Tibial nerve (tissue), 4 donors: ENCODE measurements at regions not wholly inside any gene's neighbourhood (a gene's known extent, or its start where the extent isn't known, plus 50 kb on each side); places are given as distances from the start of the nearest gene placed in this dataset.

Experiments
- DNase-seq, 2 donors: peaks; one replicate each; pipeline ENCODE4 v3.0.0-alpha.2; 2019; ENCODE audit warnings: low spot score in 2 of 2
- H3K27ac ChIP-seq, 4 donors: fragments of 200-600 bp; sonication (generic) in 3 of 4; one replicate each; pipeline ENCODE4 v1.5.1; 2017 to 2019; ENCODE audit warnings: mild to moderate bottlenecking in 1 of 4
- H3K27me3 ChIP-seq, 2 donors: fragments of 200-600 bp; sonication (generic) in 1 of 2; one replicate each; pipeline versions ENCODE4 v1.5.1 to v1.6.0; 2017 to 2019
- H3K36me3 ChIP-seq, 3 donors: fragments of 200-600 bp; sonication (generic); one replicate each; pipeline ENCODE4 v1.5.1; 2018 to 2019
- H3K4me1 ChIP-seq, 4 donors: fragments of 200-600 bp; sonication (generic) in 3 of 4; one replicate each; pipeline ENCODE4 v1.5.1; 2017 to 2019
- H3K4me3 ChIP-seq, 4 donors: fragments of 200-600 bp; sonication (generic) in 3 of 4; one replicate each; pipeline ENCODE4 v1.5.1; 2017 to 2019; ENCODE audit warnings: mild to moderate bottlenecking in 1 of 4, moderate library complexity in 1 of 4
- H3K9me3 ChIP-seq, 4 donors: fragments of 200-600 bp; sonication (generic) in 3 of 4; one replicate each; pipeline ENCODE4 v1.5.1; 2017 to 2019
- EP300 ChIP-seq, 2 donors: sonication (generic); formaldehyde crosslinking; IDR thresholded peaks; one replicate each; pipeline ENCODE4 v1.6.1; 2017; ENCODE audit warnings: antibody characterized with exemption in 2 of 2, mild to moderate bottlenecking in 1 of 2
- POLR2A ChIP-seq, 2 donors: fragments of 450-650 bp; IDR thresholded peaks; one replicate each; pipeline ENCODE4 v1.6.1; 2017; ENCODE audit warnings: antibody characterized with exemption in 2 of 2, mild to moderate bottlenecking in 2 of 2, moderate library complexity in 2 of 2
- WGBS, 2 donors: methylation state at CpG; one replicate each; pipeline ENCODE4 v1.1.5; 2018; 5-methylcytosine and 5-hydroxymethylcytosine counted together
- TF ChIP-seq, protein P1 (sequence below), 5 experiments: fragments of 200-600 bp in 3 of 5; fragments of 450-650 bp in 2 of 5; sonication (generic) in 3 of 5; IDR thresholded peaks; one replicate each; pipeline ENCODE4 v1.5.1; 2016 to 2019; ENCODE audit warnings: antibody characterized with exemption in 5 of 5, mild to moderate bottlenecking in 3 of 5, moderate library complexity in 2 of 5

GRCh38 chr5:167482555-167482954 lies 808.9 kb upstream of the WWC1 start:
- Histone ChIP-seq H3K9me3 (no peaks in the 10 kb centered on the region), H3K4me3 (no peak overlapping the region), H3K27ac (no peak overlapping the region), H3K4me1 (no peaks in the 10 kb centered on the region), H3K36me3 (no peaks in the 10 kb centered on the region), H3K27me3 (no peaks in the 10 kb centered on the region)
- 51 to 56% methylated on average over 2 of the region's 2 CpGs for WGBS, 2 donors
- DNase-seq = no peak
- TF ChIP-seq, protein P1, sequence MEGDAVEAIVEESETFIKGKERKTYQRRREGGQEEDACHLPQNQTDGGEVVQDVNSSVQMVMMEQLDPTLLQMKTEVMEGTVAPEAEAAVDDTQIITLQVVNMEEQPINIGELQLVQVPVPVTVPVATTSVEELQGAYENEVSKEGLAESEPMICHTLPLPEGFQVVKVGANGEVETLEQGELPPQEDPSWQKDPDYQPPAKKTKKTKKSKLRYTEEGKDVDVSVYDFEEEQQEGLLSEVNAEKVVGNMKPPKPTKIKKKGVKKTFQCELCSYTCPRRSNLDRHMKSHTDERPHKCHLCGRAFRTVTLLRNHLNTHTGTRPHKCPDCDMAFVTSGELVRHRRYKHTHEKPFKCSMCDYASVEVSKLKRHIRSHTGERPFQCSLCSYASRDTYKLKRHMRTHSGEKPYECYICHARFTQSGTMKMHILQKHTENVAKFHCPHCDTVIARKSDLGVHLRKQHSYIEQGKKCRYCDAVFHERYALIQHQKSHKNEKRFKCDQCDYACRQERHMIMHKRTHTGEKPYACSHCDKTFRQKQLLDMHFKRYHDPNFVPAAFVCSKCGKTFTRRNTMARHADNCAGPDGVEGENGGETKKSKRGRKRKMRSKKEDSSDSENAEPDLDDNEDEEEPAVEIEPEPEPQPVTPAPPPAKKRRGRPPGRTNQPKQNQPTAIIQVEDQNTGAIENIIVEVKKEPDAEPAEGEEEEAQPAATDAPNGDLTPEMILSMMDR (IDR thresholded peaks at IDR 0.05) = no peak
- TF ChIP-seq POLR2A (IDR thresholded peaks at IDR 0.05) (no peak), EP300 (IDR thresholded peaks at IDR 0.05) (no peak)

GRCh38 chr5:167485061-167485774 lies 806.2 kb upstream of the WWC1 start:
- no peaks in the 10 kb centered on the region for H3K27me3 ChIP-seq
- WGBS, 2 donors = 85 to 91% methylated on average over 8 of the region's 8 CpGs
- no peaks in the 10 kb centered on the region for H3K9me3 ChIP-seq
- DNase-seq = no peak
- no peak overlapping the region for H3K27ac ChIP-seq
- H3K36me3 ChIP-seq = no peaks in the 10 kb centered on the region
- no peak overlapping the region for H3K4me3 ChIP-seq
- no peaks in the 10 kb centered on the region for H3K4me1 ChIP-seq
- TF ChIP-seq, protein P1 (IDR thresholded peaks at IDR 0.05) = no peak
- no peak for TF ChIP-seq EP300 (IDR thresholded peaks at IDR 0.05)
- TF ChIP-seq POLR2A (IDR thresholded peaks at IDR 0.05) = no peak

- WGBS, 2 donors = 73 to 75% methylated on average over 2 of the region's 2 CpGs
These were observed 803.1 kb upstream of the WWC1 start for GRCh38 chr5:167488371-167488770.

DNA sequence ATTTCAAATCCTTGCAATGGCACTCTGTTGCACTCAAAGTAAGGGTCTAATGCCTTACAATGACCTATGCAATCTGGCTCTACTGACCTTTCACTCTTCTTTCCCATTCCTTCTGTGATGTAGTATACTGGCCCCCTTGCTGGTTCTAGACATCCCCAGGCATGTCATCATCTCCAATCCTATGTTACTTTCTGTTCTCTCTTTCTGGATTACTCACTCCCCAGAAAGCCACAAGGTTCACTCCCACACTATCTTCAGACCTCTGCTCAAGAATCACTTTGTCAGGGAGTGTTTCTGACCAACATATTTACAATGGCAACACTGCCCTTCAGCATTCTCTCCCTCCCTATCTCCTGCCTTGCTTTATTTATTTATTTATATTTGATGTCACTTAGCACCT lies 802.2 kb upstream of the WWC1 start:
- Histone ChIP-seq H3K4me1 (no peaks in the 10 kb centered on the region), H3K9me3 (no peaks in the 10 kb centered on the region), H3K27ac (no peak overlapping the region), H3K27me3 (no peaks in the 10 kb centered on the region), H3K4me3 (no peak overlapping the region), H3K36me3 (no peaks in the 10 kb centered on the region)
- TF ChIP-seq, protein P1 (IDR thresholded peaks at IDR 0.05) = no peak
- TF ChIP-seq EP300 (IDR thresholded peaks at IDR 0.05) = no peak
- TF ChIP-seq POLR2A (IDR thresholded peaks at IDR 0.05) = no peak
- no peak for DNase-seq

More at GRCh38 chr5:167488371-167488770, 803.1 kb upstream of the WWC1 start:
- no peak for DNase-seq
- Histone ChIP-seq H3K36me3 (no peaks in the 10 kb centered on the region), H3K27me3 (no peaks in the 10 kb centered on the region), H3K27ac (no peak overlapping the region), H3K9me3 (no peaks in the 10 kb centered on the region), H3K4me1 (no peaks in the 10 kb centered on the region), H3K4me3 (no peak overlapping the region)
- TF ChIP-seq EP300 (IDR thresholded peaks at IDR 0.05) (no peak), POLR2A (IDR thresholded peaks at IDR 0.05) (no peak)
- TF ChIP-seq, protein P1 (IDR thresholded peaks at IDR 0.05) = no peak

GRCh38 chr5:167503926-167504720 lies 787.3 kb upstream of the WWC1 start:
- Histone ChIP-seq H3K27me3 (no peaks in the 10 kb centered on the region), H3K9me3 (no peaks in the 10 kb centered on the region), H3K36me3 (no peaks in the 10 kb centered on the region), H3K4me1 (no peaks in the 10 kb centered on the region), H3K4me3 (no peak overlapping the region), H3K27ac (no peak overlapping the region)
- WGBS, 2 donors = 57 to 65% methylated on average over 5 of the region's 5 CpGs
- TF ChIP-seq EP300 (IDR thresholded peaks at IDR 0.05) (no peak), POLR2A (IDR thresholded peaks at IDR 0.05) (no peak)
- no peak for DNase-seq
